ENCODE measurements at regions not wholly inside any gene's neighbourhood (a gene's known extent, or its start where the extent isn't known, plus 50 kb on each side); places are given as distances from the start of the nearest gene placed in this dataset.
A peak's percentile ranks its signal among the peaks of the same experiment; 100 is the strongest.
"Not testable (repeated sequence)": the region's sequence is repeated elsewhere in the genome, so short reads cannot be mapped to it uniquely, and the experiment has no call there.

GRCh38 chr12:88743946-88744685 lies 163.8 kb upstream of the KITLG start:
- DNase-seq: no peak

GRCh38 chr12:88737838-88738472 lies 157.7 kb upstream of the KITLG start:
- no peak for DNase-seq

GRCh38 chr12:88736031-88736430 lies 155.8 kb upstream of the KITLG start:
- DNase-seq: no peak

- no peak for DNase-seq
These were observed 152.7 kb upstream of the KITLG start for GRCh38 chr12:88733008-88733407.

- no peak for DNase-seq
These were observed 148.9 kb upstream of the KITLG start for GRCh38 chr12:88729196-88729595.

- DNase-seq: no peak
These were observed 146.8 kb upstream of the KITLG start for GRCh38 chr12:88726806-88727720.

- no peak for DNase-seq
These were observed 145.4 kb upstream of the KITLG start for GRCh38 chr12:88725592-88726143.

GRCh38 chr12:88723219-88723618 lies 142.9 kb upstream of the KITLG start:
- no peak for DNase-seq

- DNase-seq: no peak
These were observed 140.7 kb upstream of the KITLG start for GRCh38 chr12:88720785-88721650.

GRCh38 chr12:88720231-88720630 lies 140.0 kb upstream of the KITLG start:
- no peak for DNase-seq

- DNase-seq: no peak
These were observed 136.9 kb upstream of the KITLG start for GRCh38 chr12:88717188-88717587.

GRCh38 chr12:88716240-88716639 lies 136.0 kb upstream of the KITLG start:
- no peak for DNase-seq

- DNase-seq: no peak
These were observed 135.4 kb upstream of the KITLG start for GRCh38 chr12:88715673-88716072.

- not testable (repeated sequence) for DNase-seq
These were observed 134.1 kb upstream of the KITLG start for GRCh38 chr12:88714263-88714882.

GRCh38 chr12:88707800-88708199 lies 127.5 kb upstream of the KITLG start:
- no peak for DNase-seq

GRCh38 chr12:88706286-88706685 lies 126.0 kb upstream of the KITLG start:
- DNase-seq: no peak

GRCh38 chr12:88703790-88704189 lies 123.5 kb upstream of the KITLG start:
- no peak for DNase-seq

- no peak for DNase-seq
These were observed 118.2 kb upstream of the KITLG start for GRCh38 chr12:88698471-88698870.

GRCh38 chr12:88693837-88694445 lies 113.7 kb upstream of the KITLG start:
- DNase-seq: no peak

GRCh38 chr12:88691811-88692210 lies 111.5 kb upstream of the KITLG start:
- DNase-seq: peak in 1 of 3 donors; percentile 4

- no peak for DNase-seq
These were observed 104.3 kb upstream of the KITLG start for GRCh38 chr12:88684610-88685009.

Measured in suppressor macrophage treated with lipopolysaccharide for 1 hour (primary cell).